ENCODE measurements at regions not wholly inside any gene's neighbourhood (a gene's known extent, or its start where the extent isn't known, plus 50 kb on each side); places are given as distances from the start of the nearest gene placed in this dataset.
A peak's percentile ranks its signal among the peaks of the same experiment; 100 is the strongest.

DNA sequence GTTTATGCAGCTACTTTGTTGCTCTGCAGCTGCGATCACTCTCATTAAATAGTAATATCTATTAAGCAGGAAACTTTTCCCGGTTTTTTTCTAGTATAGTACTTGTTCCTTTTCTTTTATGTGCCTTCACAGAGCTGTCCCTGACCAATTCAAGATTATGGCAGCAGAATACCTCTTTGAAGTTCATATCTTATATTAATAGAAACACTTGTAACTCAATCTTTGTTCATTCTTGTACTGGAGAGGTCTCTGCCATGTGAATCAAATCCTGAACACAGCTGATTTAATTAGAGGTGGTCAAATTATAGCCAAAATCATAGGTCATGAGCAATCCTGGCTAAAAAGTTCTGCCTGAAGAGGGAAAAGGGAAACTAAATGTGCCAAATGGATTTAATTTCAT is 399.0 kb upstream of the ARHGEF26 start:
- WGBS (ENCODE audit: missing lambda C conversion rate), result 40% methylated on average over 2 of the region's 2 CpGs
- no peak for ATAC-seq
- no peak for FAIRE-seq

DNA sequence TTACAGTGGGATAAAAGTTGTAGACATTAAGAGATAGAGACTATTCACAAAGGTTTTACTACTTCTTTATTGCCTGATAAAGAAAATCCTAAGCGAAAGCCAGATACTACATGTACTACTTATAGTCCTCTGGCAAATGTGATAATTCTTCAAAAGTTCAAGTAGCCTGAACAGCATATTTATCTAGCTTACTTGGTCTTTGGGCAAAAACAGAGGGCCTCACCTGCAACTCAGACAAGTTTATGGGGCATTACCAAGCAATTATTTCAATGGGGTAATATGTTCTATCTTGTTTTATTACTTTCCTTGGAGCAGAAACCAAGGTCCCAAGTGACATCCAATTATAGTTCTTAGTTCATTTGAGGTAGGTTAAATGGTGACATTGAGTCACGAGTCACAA is 390.1 kb upstream of the ARHGEF26 start:
- Histone ChIP-seq H3K4me1 (peaks cover 8% of the 10 kb centered on the region; the same call in 2 of the 3 replicates), H3K27ac (no peak overlapping the region), H3K4me2 (no peak overlapping the region), H3K4me3 (no peak overlapping the region), H3K9me3 (peaks cover 12% of the 10 kb centered on the region)
- no peak for FAIRE-seq
- ChIA-PET POLR2A (no interaction called here), CTCF (interaction anchor here (1.0 kb wide), 1 partner anchor 14 kb away, joined by 3 read pairs; no protein-coding TSS in a partner anchor)
- no peak for ATAC-seq
- no peak for DNase-seq (ENCODE audit: low read depth in 1 of 2, low spot score in 1 of 2)
- TF ChIP-seq, protein P1, sequence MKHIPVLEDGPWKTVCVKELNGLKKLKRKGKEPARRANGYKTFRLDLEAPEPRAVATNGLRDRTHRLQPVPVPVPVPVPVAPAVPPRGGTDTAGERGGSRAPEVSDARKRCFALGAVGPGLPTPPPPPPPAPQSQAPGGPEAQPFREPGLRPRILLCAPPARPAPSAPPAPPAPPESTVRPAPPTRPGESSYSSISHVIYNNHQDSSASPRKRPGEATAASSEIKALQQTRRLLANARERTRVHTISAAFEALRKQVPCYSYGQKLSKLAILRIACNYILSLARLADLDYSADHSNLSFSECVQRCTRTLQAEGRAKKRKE (CRISPR knock-in tag; IDR thresholded peaks at IDR 0.05; ENCODE audit: low read depth), result no peak
- TF ChIP-seq POLR2AphosphoS2 (conservative IDR thresholded peaks at IDR 0.05; ENCODE audit: low read length) (no peak), RCOR1 (IDR thresholded peaks at IDR 0.05; ENCODE audit: low read depth, low read length) (no peak), MAZ (IDR thresholded peaks at IDR 0.05; ENCODE audit: borderline replicate concordance, low read depth, low read length) (no peak), ESRRA (IDR thresholded peaks at IDR 0.05; ENCODE audit: borderline replicate concordance, low read length) (no peak), JUN (IDR thresholded peaks at IDR 0.05) (no peak), FOXS1 (CRISPR knock-in tag; IDR thresholded peaks at IDR 0.05) (no peak), NR3C1 (IDR thresholded peaks at IDR 0.05) (no peak), MAFK (IDR thresholded peaks at IDR 0.05; ENCODE audit: partially characterized antibody) (no peak)
- TF ChIP-seq, protein P2, sequence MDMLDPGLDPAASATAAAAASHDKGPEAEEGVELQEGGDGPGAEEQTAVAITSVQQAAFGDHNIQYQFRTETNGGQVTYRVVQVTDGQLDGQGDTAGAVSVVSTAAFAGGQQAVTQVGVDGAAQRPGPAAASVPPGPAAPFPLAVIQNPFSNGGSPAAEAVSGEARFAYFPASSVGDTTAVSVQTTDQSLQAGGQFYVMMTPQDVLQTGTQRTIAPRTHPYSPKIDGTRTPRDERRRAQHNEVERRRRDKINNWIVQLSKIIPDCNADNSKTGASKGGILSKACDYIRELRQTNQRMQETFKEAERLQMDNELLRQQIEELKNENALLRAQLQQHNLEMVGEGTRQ (IDR thresholded peaks at IDR 0.05), result no peak
- 48% methylated on average over 2 of the region's 2 CpGs for WGBS (ENCODE audit: missing lambda C conversion rate)

More for the DNA sequence above, 399.0 kb upstream of the ARHGEF26 start:
- Histone ChIP-seq H3K27ac (no peak overlapping the region), H3K4me3 (no peak overlapping the region), H3K4me2 (no peak overlapping the region), H3K4me1 (no peaks in the 10 kb centered on the region), H3K9me3 (no peaks in the 10 kb centered on the region)
- TF ChIP-seq ZNF302 (CRISPR knock-in tag; IDR thresholded peaks at IDR 0.05), result no peak
- ChIA-PET CTCF (no interaction called here), POLR2A (no interaction called here)
- DNase-seq (ENCODE audit: low read depth in 1 of 2, low spot score in 1 of 2), result no peak

DNA sequence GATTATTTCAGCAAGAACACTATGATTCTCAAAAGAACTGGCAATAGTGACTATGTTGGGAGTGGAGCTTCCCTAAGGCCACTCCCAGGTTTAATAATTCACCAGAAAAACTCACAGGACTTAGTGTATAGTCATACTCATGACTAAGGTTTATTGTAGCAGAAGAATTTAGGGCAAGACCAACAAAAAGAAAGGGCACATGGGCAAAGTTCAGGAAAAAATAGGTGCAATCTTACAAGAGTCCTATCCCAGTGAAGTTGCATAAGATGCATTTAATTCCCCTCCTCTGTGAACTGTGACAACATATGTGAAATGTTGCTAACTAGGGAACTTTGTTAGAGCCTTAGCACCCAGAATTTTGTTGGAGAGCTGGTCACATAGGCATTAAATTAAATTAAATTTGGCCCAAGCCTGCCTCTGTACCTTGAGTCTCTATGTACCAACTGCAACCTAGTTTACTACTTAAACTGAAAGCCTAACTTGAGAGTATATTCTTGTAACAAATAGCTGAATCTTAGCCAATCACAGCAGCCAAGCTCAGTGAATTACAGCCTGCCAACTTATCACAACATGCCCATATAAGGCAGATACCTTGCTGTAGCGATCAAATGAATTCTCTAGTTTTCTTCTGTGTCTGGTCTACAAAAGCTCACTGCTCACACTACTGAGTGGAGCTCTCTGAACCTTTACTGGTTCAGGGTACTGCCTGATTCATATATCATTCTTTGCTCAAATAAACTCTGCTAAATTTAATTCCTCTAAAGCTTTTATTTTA is 386.2 kb upstream of the ARHGEF26 start:
- Histone ChIP-seq H3K4me1 (peaks cover 8% of the 10 kb centered on the region; the same call in 2 of the 3 replicates), H3K9me3 (peaks cover 12% of the 10 kb centered on the region), H3K4me3 (no peak overlapping the region), H3K4me2 (peak overlapping the region; percentile 45), H3K27ac (peak overlapping the region; percentile 71 to 72)
- TF ChIP-seq CEBPB (IDR thresholded peaks at IDR 0.05), result peak; percentile 38 to 57; a peak in 2 of 4 replicates
- no peak for TF ChIP-seq POLR2A (IDR thresholded peaks at IDR 0.05; ENCODE audit: low read length)
- peak; percentile 59 for TF ChIP-seq JUNB (IDR thresholded peaks at IDR 0.05)
- TF ChIP-seq RFX5 (IDR thresholded peaks at IDR 0.05), result no peak
- peak; percentile 47 for TF ChIP-seq MAFK (IDR thresholded peaks at IDR 0.05; ENCODE audit: partially characterized antibody)
- no peak for TF ChIP-seq ZNF302 (CRISPR knock-in tag; IDR thresholded peaks at IDR 0.05)
- TF ChIP-seq, protein P3, sequence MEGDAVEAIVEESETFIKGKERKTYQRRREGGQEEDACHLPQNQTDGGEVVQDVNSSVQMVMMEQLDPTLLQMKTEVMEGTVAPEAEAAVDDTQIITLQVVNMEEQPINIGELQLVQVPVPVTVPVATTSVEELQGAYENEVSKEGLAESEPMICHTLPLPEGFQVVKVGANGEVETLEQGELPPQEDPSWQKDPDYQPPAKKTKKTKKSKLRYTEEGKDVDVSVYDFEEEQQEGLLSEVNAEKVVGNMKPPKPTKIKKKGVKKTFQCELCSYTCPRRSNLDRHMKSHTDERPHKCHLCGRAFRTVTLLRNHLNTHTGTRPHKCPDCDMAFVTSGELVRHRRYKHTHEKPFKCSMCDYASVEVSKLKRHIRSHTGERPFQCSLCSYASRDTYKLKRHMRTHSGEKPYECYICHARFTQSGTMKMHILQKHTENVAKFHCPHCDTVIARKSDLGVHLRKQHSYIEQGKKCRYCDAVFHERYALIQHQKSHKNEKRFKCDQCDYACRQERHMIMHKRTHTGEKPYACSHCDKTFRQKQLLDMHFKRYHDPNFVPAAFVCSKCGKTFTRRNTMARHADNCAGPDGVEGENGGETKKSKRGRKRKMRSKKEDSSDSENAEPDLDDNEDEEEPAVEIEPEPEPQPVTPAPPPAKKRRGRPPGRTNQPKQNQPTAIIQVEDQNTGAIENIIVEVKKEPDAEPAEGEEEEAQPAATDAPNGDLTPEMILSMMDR (IDR thresholded peaks at IDR 0.05), result no peak
- TF ChIP-seq CHD4 (IDR thresholded peaks at IDR 0.05; ENCODE audit: borderline replicate concordance), result no peak
- TF ChIP-seq FOSL2 (IDR thresholded peaks at IDR 0.05), result no peak
- peak; percentile 72 for TF ChIP-seq FOSL2 (CRISPR knock-in tag; IDR thresholded peaks at IDR 0.05)
- FAIRE-seq (no peak), ATAC-seq (peak; percentile 96 to 98), DNase-seq (ENCODE audit: low read depth in 1 of 2, low spot score in 1 of 2) (peak; percentile 13 to 80)
- ChIA-PET CTCF (no interaction called here), POLR2A (interaction anchor here (1.3 kb wide), 1 partner anchor 574 kb away, joined by 5 read pairs; no protein-coding TSS in a partner anchor)
- 52% methylated on average over 1 of the region's 1 CpG for WGBS (ENCODE audit: missing lambda C conversion rate)

All from A549 (cell line).